ENCODE measurements at regions not wholly inside any gene's neighbourhood (a gene's known extent, or its start where the extent isn't known, plus 50 kb on each side); places are given as distances from the start of the nearest gene placed in this dataset. TPM values are rescaled to one million over a fixed set of nuclear protein-coding genes. Genes with fewer than 3 reads are reported as not detected.

Small RNA genes lying in the stretch of these regions (small RNA-seq; reads per million reads assigned to genes)
- gene RNA5SP286 (ENCODE audit: low replicate concordance), result not detected
